Body of pancreas (tissue), 4 donors: ENCODE measurements at regions not wholly inside any gene's neighbourhood (a gene's known extent, or its start where the extent isn't known, plus 50 kb on each side); places are given as distances from the start of the nearest gene placed in this dataset.

Experiments used
- CTCF ChIP-seq, 7 experiments: fragments of 450-650 bp in 4 of 7; fragments of 200-600 bp in 3 of 7; sonication (generic) in 3 of 7; IDR thresholded peaks; one replicate each; pipeline ENCODE4 v1.5.1; 2016 to 2019; ENCODE audit warnings: antibody characterized with exemption in 7 of 7
- POLR2A ChIP-seq, 3 donors: fragments of 450-650 bp; IDR thresholded peaks; one replicate each; pipeline ENCODE4 v1.6.1; 2016; ENCODE audit warnings: antibody characterized with exemption in 3 of 3, mild to moderate bottlenecking in 2 of 3

DNA sequence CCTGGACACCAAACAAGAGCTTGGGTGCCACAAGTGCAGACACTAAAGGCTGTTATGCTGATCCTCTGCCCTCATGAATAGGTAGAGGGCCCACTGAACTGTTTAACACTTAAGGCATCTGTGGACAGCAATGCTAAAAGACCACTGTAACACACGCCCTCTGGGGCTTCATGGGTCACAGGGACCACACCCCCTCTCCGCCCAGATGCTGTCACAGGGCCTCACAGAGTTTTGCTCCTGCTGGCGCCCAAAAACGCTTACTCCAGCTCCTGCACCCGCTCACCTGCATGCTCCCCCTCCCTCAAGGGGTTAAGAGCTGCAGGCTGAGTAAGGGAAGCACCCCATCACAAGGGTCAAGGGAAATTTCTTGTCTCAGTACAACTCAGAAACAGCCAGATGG, 141.8 kb upstream of the NUDT4 start:
- no peak for TF ChIP-seq CTCF (IDR thresholded peaks at IDR 0.05)
- TF ChIP-seq POLR2A (IDR thresholded peaks at IDR 0.05), result no peak
